Right cardiac atrium (tissue), 5 donors: ENCODE measurements at regions not wholly inside any gene's neighbourhood (a gene's known extent, or its start where the extent isn't known, plus 50 kb on each side); places are given as distances from the start of the nearest gene placed in this dataset.

Experiments
- ATAC-seq, 2 donors: fragments of 200-7000 bp; cut with Tn5 transposase; one replicate each; pipeline versions ENCODE4 v1.8.0 to v1.9.1; 2020; ENCODE audit warnings: moderate library complexity in 2 of 2, mild to moderate bottlenecking in 1 of 2
- DNase-seq, 3 donors: peaks; one replicate each; pipeline ENCODE4 v3.0.0-alpha.2; 2020
- H3K27ac ChIP-seq: one replicate; pipeline ENCODE4 v1.5.1; 2013; ENCODE audit warnings: mild to moderate bottlenecking, low read length, control low read depth, moderate library complexity
- H3K27me3 ChIP-seq: one replicate; pipeline ENCODE4 v1.6.1; 2013; ENCODE audit not compliant: control insufficient read depth, insufficient read depth
- H3K4me1 ChIP-seq: one replicate; pipeline ENCODE4 v1.6.1; 2013; ENCODE audit warnings: low read length; ENCODE audit not compliant: control insufficient read depth, insufficient read depth
- H3K4me3 ChIP-seq: one replicate; pipeline ENCODE4 v1.5.1; 2013; ENCODE audit warnings: low read length, control low read depth
- H3K9me3 ChIP-seq: one replicate; pipeline ENCODE4 v1.6.1; 2013; ENCODE audit warnings: low read length; ENCODE audit not compliant: control insufficient read depth
- WGBS: extraction: QIAGEN DNeasy Blood & Tissue Kit; methylation state at CpG from one replicate; pipeline ENCODE4 v1.1.7; 2013; 5-methylcytosine and 5-hydroxymethylcytosine counted together
- intact Hi-C, 4 donors: fragments of 100-400 bp; cut with DNase I; formaldehyde crosslinking; loops; one replicate each; pipeline versions ENCODE4 v1.11.0 to v1.14.0; 2022 to 2023
- donor health status: healthy with polysubstance abuse.
- donor health status: DM: no; HTN: yes; CAD: no.
- donor health status: DM: no; HTN: no; CAD: no.
- donor health status: DM: no; HTN: yes; CAD: no; lungs with severe emphysema.
- donor health status: DM: yes; HTN: yes; CAD: no.

DNA sequence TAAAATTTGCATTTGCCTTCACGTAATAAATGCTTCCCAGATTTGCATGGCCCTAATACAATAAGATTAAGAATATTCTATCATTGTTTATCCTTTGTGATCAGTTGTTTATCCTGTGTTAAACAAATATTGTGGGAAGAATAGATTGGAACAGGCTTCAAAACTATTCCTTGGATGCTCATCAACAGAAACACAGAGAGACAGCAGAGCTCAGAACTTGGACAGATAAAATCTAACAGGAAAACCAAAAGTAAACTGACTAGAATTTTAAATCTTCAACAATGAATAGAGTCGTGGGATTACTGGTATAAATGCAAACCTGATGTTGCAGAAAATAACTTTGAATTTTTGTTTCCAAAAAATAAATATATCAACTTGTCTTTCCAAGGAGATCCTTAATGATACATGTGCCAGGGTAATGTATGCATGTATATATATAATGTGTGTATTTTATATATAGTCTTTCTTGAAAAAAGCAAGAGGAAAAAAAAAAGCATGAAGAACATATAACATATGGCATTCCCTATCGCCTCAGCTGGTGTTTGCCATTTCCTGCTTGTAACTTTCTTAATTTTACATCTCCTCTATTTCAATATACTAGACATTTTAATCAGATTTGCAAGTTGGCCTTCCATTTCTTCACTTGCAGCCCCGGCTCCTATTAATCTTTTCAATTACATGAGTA, 59.9 kb upstream of the TANK start:
- ATAC-seq (no peak), DNase-seq (no peak)
- no peak overlapping the region for H3K4me3 ChIP-seq
- H3K4me1 ChIP-seq: peaks cover 2% of the 10 kb centered on the region
- intact Hi-C loops: no loop called here
- no peak overlapping the region for H3K27ac ChIP-seq
- no peaks in the 10 kb centered on the region for H3K27me3 ChIP-seq
- no peaks in the 10 kb centered on the region for H3K9me3 ChIP-seq
- WGBS: 72% methylated on average over 4 of the region's 4 CpGs

DNA sequence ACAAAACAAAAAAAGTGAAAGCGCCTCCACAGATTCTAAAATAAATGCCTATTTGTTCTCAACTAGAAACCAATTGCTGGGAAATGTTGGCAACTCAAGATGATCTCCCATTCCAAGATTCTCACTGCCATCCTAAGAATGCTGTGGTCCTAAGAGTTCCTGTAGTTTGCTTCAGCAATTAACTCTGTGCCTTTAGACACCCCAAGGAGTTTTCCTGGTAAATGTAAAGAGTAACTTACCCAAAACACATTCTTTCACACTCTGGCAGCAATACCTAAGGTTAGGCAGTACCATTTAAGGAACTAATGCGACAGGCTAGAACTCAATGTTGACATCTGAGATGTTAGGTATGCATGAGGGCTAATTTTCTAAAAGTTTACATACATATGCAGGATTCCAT, 58.8 kb upstream of the TANK start:
- Histone ChIP-seq H3K27me3 (no peaks in the 10 kb centered on the region), H3K4me1 (peaks cover 2% of the 10 kb centered on the region), H3K27ac (no peak overlapping the region), H3K9me3 (no peaks in the 10 kb centered on the region), H3K4me3 (no peak overlapping the region)
- intact Hi-C loops: no loop called here
- DNase-seq (no peak), ATAC-seq (no peak)
- WGBS: 85% methylated on average over 2 of the region's 2 CpGs

DNA sequence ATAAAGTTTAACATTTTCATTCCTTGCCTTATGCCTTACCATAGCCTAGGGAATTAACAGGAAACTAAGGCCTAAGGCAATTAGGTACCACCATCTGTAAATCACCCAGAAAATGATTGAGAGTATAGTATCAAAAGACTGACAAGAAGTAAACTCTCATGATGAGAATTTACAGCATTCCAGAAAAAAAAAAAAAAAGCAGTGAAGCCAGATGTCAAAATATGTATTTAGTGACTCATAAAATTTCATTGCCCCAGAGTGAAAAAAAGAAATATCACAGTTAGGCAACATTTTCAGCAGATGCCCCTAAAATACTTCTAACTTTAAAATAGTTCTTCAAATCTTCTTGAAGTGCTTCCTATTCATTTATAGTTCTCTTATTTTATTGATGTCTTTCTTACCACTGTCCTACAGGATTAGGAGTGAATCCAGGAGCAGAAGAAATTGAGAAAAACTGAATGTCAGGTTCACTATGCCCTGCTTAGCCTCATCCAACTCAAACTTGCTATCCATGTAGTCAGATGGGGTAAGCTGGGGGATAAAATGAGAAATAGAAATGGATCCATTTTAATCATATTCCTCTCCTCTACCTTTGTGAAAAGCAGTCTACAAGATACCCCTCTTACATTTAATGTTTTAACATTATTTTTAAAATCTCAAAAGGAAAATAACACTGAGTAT, 57.3 kb upstream of the TANK start:
- Histone ChIP-seq H3K27me3 (no peaks in the 10 kb centered on the region), H3K27ac (no peak overlapping the region), H3K9me3 (no peaks in the 10 kb centered on the region), H3K4me1 (no peaks in the 10 kb centered on the region), H3K4me3 (no peak overlapping the region)
- intact Hi-C loops: no loop called here
- ATAC-seq: no peak
- no peak for DNase-seq

DNA sequence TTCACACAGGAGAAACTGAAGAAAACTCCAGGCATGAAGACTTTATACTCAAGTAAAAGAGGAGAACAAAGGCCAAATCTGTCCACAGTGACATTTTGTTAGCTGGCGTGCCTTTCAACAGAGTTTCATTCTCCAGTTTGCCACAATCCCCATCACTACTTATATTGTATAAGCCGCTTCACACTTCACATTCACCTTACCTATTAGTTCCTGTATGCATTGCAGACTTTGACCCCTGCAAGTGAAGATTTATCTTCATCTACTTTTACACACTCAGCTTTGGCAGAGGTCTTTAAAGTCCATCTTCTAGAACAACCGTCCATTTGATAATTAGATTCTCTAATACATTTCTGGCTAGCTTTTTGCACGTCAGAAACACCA, 56.8 kb upstream of the TANK start:
- DNase-seq (no peak), ATAC-seq (no peak)
- Histone ChIP-seq H3K27me3 (no peaks in the 10 kb centered on the region), H3K9me3 (no peaks in the 10 kb centered on the region), H3K27ac (no peak overlapping the region), H3K4me1 (no peaks in the 10 kb centered on the region), H3K4me3 (no peak overlapping the region)
- 76% methylated on average over 4 of the region's 4 CpGs for WGBS
- intact Hi-C loops: no loop called here

DNA sequence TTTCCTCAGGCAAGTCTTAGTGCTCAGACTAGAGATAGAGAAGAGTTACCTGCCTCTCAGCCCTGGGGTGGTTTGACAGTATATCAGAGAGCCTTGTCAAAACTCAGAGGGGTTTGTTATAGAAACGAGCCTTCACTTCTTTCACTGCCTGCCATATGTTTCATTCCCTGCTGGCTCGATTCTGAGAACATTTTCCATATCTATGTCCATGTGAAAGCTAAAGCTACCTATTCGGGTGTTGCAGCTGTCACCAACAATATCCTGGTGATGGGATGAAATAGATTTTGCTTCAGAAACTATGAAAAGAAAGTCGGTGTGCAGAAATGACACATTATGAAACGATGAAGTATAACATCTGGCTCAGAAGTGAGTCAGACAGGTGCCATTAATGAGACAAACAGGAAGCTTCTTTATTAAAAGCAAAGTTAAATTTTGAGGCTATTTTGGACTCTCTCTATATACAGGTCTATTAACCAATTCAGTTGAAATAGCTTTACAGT, 56.1 kb upstream of the TANK start:
- no peak overlapping the region for H3K4me3 ChIP-seq
- H3K9me3 ChIP-seq: no peaks in the 10 kb centered on the region
- H3K27ac ChIP-seq: no peak overlapping the region
- WGBS: 63% methylated on average over 5 of the region's 5 CpGs
- intact Hi-C loops: no loop called here
- H3K4me1 ChIP-seq: no peaks in the 10 kb centered on the region
- H3K27me3 ChIP-seq: no peaks in the 10 kb centered on the region
- DNase-seq: no peak
- no peak for ATAC-seq

DNA sequence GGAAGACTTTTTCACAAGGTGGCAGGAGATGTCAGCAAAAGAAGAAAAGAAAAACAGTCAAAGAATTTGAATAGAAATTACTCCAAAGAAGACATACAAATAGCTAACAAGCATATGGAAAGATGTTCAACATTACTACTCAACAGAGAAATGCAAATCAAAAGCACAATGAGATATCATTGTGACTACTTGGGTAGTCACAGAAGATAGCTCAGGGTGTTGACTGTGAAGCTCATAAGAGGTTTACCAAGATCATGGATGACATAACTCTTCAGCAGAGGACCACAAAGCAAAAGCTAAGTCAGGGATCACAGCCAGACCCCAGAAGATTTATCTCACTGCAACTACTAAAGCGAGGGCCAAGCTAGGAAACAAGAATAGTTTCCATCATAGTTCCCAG, 53.0 kb upstream of the TANK start:
- intact Hi-C loops: no loop called here
- Histone ChIP-seq H3K9me3 (no peaks in the 10 kb centered on the region), H3K4me3 (no peak overlapping the region), H3K27ac (no peak overlapping the region), H3K27me3 (no peaks in the 10 kb centered on the region), H3K4me1 (no peaks in the 10 kb centered on the region)
- DNase-seq (no peak), ATAC-seq (no peak)
- 88% methylated on average over 1 of the region's 1 CpG for WGBS
